ENCODE measurements at regions not wholly inside any gene's neighbourhood (a gene's known extent, or its start where the extent isn't known, plus 50 kb on each side); places are given as distances from the start of the nearest gene placed in this dataset.

DNA sequence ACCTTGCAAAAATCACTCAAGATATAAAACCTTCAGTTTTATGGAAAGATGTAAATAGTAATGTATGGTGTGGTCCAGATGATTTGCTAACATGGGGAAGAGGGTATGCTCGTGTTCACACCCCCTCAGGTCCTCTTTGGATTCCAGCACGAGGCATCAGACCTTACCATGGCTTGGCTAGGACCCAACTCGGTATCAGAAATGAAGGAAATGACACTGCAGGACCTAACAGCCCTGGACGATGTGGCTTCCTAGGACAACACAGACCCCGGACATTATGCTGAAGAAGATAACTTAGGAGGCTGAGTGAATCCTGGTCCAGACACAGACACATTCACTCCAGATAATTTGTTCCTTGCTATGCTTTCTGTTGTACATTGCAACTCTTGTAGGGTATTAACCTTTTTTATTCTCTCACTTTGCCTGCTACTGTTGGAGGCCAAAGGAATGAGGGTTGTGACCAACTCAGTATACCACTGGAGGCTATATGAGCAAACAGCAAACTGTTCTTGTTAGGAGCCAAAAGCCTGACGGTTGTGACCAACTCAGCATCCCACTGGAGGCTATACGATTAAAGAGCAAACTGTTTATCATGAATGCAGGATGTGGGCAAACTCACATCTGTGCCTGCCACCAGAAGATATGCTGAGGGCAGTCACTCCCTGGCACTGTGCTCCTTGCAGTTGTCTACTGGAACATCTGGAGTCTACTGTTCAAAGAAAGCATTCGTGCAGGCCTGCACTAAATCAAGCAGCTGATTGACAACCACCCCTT, 121.7 kb downstream of the ZNF429 start:
- intact Hi-C loops (cut with micrococcal nuclease; ENCODE audit: unreplicated experiment), result no loop called here
- no peak for TF ChIP-seq KDM1A (IDR thresholded peaks at IDR 0.05; ENCODE audit: borderline replicate concordance)
- POLR2A ChIA-PET, result no interaction called here

DNA sequence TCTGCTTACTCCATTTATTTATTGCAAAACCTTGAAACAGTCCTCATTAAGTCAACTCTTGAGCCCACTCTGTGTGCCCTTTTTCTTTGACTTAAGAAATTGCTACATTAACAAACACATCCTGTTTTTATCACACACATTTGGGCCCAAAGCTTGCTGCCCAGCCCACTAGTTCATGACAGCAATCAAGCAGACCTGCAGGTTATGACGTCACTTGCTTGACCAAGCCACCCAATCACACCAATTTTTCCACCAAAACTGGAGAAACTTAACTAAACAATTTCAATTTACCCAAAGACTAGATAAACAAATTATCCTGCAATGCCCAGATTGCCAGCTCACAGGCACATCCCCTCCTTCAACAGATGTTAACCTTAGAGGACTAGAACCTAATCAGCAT, 120.7 kb downstream of the ZNF429 start:
- no peaks in the 10 kb centered on the region for H3K9me3 ChIP-seq (replicated peaks; ENCODE audit: control insufficient read depth, insufficient read depth, low read length)
- H3K4me1 ChIP-seq (ENCODE audit: control insufficient read depth, insufficient read depth, low read length), result no peaks in the 10 kb centered on the region
- H4K20me1 ChIP-seq (ENCODE audit: control insufficient read depth, insufficient read depth), result no peaks in the 10 kb centered on the region
- ChIA-PET SMC1A (ENCODE audit: uncharacterized antibody, unreplicated experiment) (no interaction called here), RAD21 (ENCODE audit: unreplicated experiment) (no interaction called here), CTCF (no interaction called here), POLR2A (no interaction called here)
- in situ Hi-C loops (cut with MboI), result no loop called here
- no peaks in the 10 kb centered on the region for H3K79me2 ChIP-seq (ENCODE audit: control insufficient read depth, insufficient read depth, low read length)
- WGBS (ENCODE audit: insufficient coverage, insufficient replicate concordance, low lambda C conversion rate, missing lambda C conversion rate), result 0% methylated on average over 1 of the region's 1 CpG
- no peak overlapping the region for H3K4me2 ChIP-seq (ENCODE audit: control insufficient read depth, insufficient read depth)
- no peak overlapping the region for H3K4me3 ChIP-seq
- intact Hi-C loops (cut with micrococcal nuclease; ENCODE audit: unreplicated experiment), result no loop called here
- no peak overlapping the region for H3K9ac ChIP-seq (ENCODE audit: control insufficient read depth, insufficient read depth, low read length)
- H2AFZ ChIP-seq (ENCODE audit: control insufficient read depth, low read depth, low read length), result no peak overlapping the region
- ATAC-seq, result no peak
- no peaks in the 10 kb centered on the region for H3K27me3 ChIP-seq (replicated peaks in 1 of 2; ENCODE audit: control insufficient read depth in 2 of 2, insufficient read depth in 2 of 2, low read length in 1 of 2)
- no TSS peak for BruUV-seq (replicated peaks)
- H3K27ac ChIP-seq (ENCODE audit: control insufficient read depth, insufficient read depth), result no peak overlapping the region
- DNase-seq (ENCODE audit: low read depth, low spot score), result no peak
- no peaks in the 10 kb centered on the region for H3K36me3 ChIP-seq (ENCODE audit: control insufficient read depth in 2 of 2, insufficient read depth in 2 of 2, low read length in 1 of 2)
- no peak for FAIRE-seq
- no peak for TF ChIP-seq STAT1 (conservative IDR thresholded peaks at IDR 0.05)
- no peak for TF ChIP-seq ZNF274 (IDR thresholded peaks at IDR 0.05; ENCODE audit: insufficient read depth, insufficient read length)
- no peak for TF ChIP-seq SREBF2 (IDR thresholded peaks at IDR 0.05; ENCODE audit: low read length)
- no peak for TF ChIP-seq PAX5 (IDR thresholded peaks at IDR 0.05; ENCODE audit: borderline replicate concordance, low read depth, low read length)
- TF ChIP-seq SMC3 (IDR thresholded peaks at IDR 0.05; ENCODE audit: borderline replicate concordance, low read length), result no peak
- no peak for TF ChIP-seq BHLHE40 (IDR thresholded peaks at IDR 0.05; ENCODE audit: borderline replicate concordance in 1 of 2, low read depth in 2 of 2, low read length in 1 of 2)
- no peak for TF ChIP-seq JUND (IDR thresholded peaks at IDR 0.05; ENCODE audit: low read depth, low read length)
- no peak for TF ChIP-seq NFYB (IDR thresholded peaks at IDR 0.05; ENCODE audit: insufficient read depth, low read depth, low read length)
- no peak for TF ChIP-seq ZNF207 (IDR thresholded peaks at IDR 0.05; ENCODE audit: borderline replicate concordance)
- TF ChIP-seq, protein P1, sequence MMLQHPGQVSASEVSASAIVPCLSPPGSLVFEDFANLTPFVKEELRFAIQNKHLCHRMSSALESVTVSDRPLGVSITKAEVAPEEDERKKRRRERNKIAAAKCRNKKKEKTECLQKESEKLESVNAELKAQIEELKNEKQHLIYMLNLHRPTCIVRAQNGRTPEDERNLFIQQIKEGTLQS (IDR thresholded peaks at IDR 0.05; ENCODE audit: borderline replicate concordance, extremely low read depth, low read depth, low read length), result no peak
- no peak for TF ChIP-seq DPF2 (IDR thresholded peaks at IDR 0.05)
- TF ChIP-seq FOXK2 (IDR thresholded peaks at IDR 0.05), result no peak

More for the DNA sequence above, 121.7 kb downstream of the ZNF429 start:
- no peaks in the 10 kb centered on the region for H3K9me3 ChIP-seq (replicated peaks; ENCODE audit: control insufficient read depth, insufficient read depth, low read length)
- no peaks in the 10 kb centered on the region for H3K4me1 ChIP-seq (ENCODE audit: control insufficient read depth, insufficient read depth, low read length)
- H3K27me3 ChIP-seq (replicated peaks in 1 of 2; ENCODE audit: control insufficient read depth in 2 of 2, insufficient read depth in 2 of 2, low read length in 1 of 2), result no peaks in the 10 kb centered on the region
- no peak overlapping the region for H2AFZ ChIP-seq (ENCODE audit: control insufficient read depth, low read depth, low read length)
- no peaks in the 10 kb centered on the region for H3K36me3 ChIP-seq (ENCODE audit: control insufficient read depth in 2 of 2, insufficient read depth in 2 of 2, low read length in 1 of 2)
- H4K20me1 ChIP-seq (ENCODE audit: control insufficient read depth, insufficient read depth), result no peaks in the 10 kb centered on the region
- WGBS (ENCODE audit: insufficient coverage, insufficient replicate concordance, low lambda C conversion rate, missing lambda C conversion rate), result 17% methylated on average over 8 of the region's 8 CpGs
- RAD21 ChIA-PET (ENCODE audit: unreplicated experiment), result no interaction called here
- H3K79me2 ChIP-seq (ENCODE audit: control insufficient read depth, insufficient read depth, low read length), result no peaks in the 10 kb centered on the region
- DNase-seq (ENCODE audit: low read depth, low spot score) (no peak), FAIRE-seq (no peak), ATAC-seq (no peak)
- H3K4me2 ChIP-seq (ENCODE audit: control insufficient read depth, insufficient read depth), result no peak overlapping the region
- BruUV-seq (replicated peaks), result no TSS peak
- H3K9ac ChIP-seq (ENCODE audit: control insufficient read depth, insufficient read depth, low read length), result no peak overlapping the region
- SMC1A ChIA-PET (ENCODE audit: uncharacterized antibody, unreplicated experiment), result no interaction called here
- CTCF ChIA-PET, result no interaction called here
- H3K27ac ChIP-seq (ENCODE audit: control insufficient read depth, insufficient read depth), result no peak overlapping the region
- no peak overlapping the region for H3K4me3 ChIP-seq
- in situ Hi-C loops (cut with MboI), result no loop called here

All from GM12878 (cell line).